Heart left ventricle (tissue), 13 donors: ENCODE measurements at regions not wholly inside any gene's neighbourhood (a gene's known extent, or its start where the extent isn't known, plus 50 kb on each side); places are given as distances from the start of the nearest gene placed in this dataset.

Experiments
- CTCF ChIP-seq, 12 donors: fragments of 200-600 bp; sonication (generic) in 4 of 12; IDR thresholded peaks; one replicate each; pipeline versions ENCODE4 v1.5.0 to v1.8.0; 2018 to 2022; ENCODE audit warnings: antibody characterized with exemption in 12 of 12, mild to moderate bottlenecking in 5 of 12
- POLR2A ChIP-seq, 2 donors: fragments of 450-650 bp; IDR thresholded peaks; one replicate each; pipeline ENCODE4 v1.6.1; 2017; ENCODE audit warnings: antibody characterized with exemption in 2 of 2, mild to moderate bottlenecking in 2 of 2, moderate library complexity in 2 of 2
- donor health status: ischemic (EF 13 %, LVEDD 7.1; RV severe dilation, severe dysfunction).
- donor health status: DM: no; HTN: yes; CAD: no.
- donor health status: DM: no; HTN: no; CAD: no.
- donor health status: ischemic (EF 25% LVEDD 6.9; RV normal size, moderate dysfunction).
- donor health status: ischemic (EF 25% LVEDD 5.7; RV mildly dilated, moderate dysfunction).
- donor health status: ischemic (EF 35%, LVEDD 5.7; RV mildly dilated, moderate dysfunction).
- donor health status: nonischemic (EF 11% LVEDD 7.7; RV severe dilation, severe dysfunction).
- donor health status: DM: yes; HTN: yes; CAD: no.
- donor health status: PGD.
- donor health status: ischemic (EF 29% LVEDD 5.4; RV normal size, mild dysfunction).
- donor health status: nonischemic (EF 23%, LVEDD 6.1; RV moderate dilation, normal function).

GRCh38 chr6:105691971-105692370 is 289.1 kb upstream of the PREP start:
- TF ChIP-seq POLR2A (IDR thresholded peaks at IDR 0.05) (no peak), CTCF (IDR thresholded peaks at IDR 0.05) (no peak)
